Smooth muscle cell (in vitro differentiated cells): ENCODE measurements at regions not wholly inside any gene's neighbourhood (a gene's known extent, or its start where the extent isn't known, plus 50 kb on each side); places are given as distances from the start of the nearest gene placed in this dataset.

Source experiments
- DNase-seq: peaks from one replicate; lab custom pipeline; 2025; ENCODE audit not compliant: unreplicated experiment; lab: John Stamatoyannopoulos, UW
- H2AFZ ChIP-seq: fragments of 200-600 bp; sonication (generic); 2 replicates; pipeline ENCODE4 v1.6.0; 2016; ENCODE audit warnings: antibody characterized with exemption, low read depth, mild to moderate bottlenecking
- H3F3A ChIP-seq: fragments of 200-600 bp; sonication (generic); 2 replicates; pipeline ENCODE4 v1.6.0; 2017; ENCODE audit warnings: antibody characterized with exemption, low read depth
- H3K27ac ChIP-seq: fragments of 200-600 bp; sonication (generic); 2 replicates; pipeline ENCODE4 v1.5.1; 2016; ENCODE audit warnings: low read depth, mild to moderate bottlenecking
- H3K27me3 ChIP-seq: fragments of 200-600 bp; sonication (generic); 2 replicates; pipeline ENCODE4 v1.6.1; 2016; ENCODE audit warnings: low read depth, mild to moderate bottlenecking
- H3K36me3 ChIP-seq: fragments of 200-600 bp; sonication (generic); 2 replicates; pipeline ENCODE4 v1.5.1; 2016; ENCODE audit warnings: low read depth
- H3K4me1 ChIP-seq: fragments of 200-600 bp; sonication (generic); 2 replicates; pipeline ENCODE4 v1.5.1; 2016; ENCODE audit warnings: low read depth
- H3K4me2 ChIP-seq: fragments of 200-600 bp; sonication (generic); 2 replicates; pipeline ENCODE4 v1.6.0; 2016; ENCODE audit warnings: mild to moderate bottlenecking
- H3K4me3 ChIP-seq: fragments of 200-600 bp; sonication (generic); 2 replicates; pipeline ENCODE4 v1.5.1; 2016; ENCODE audit warnings: mild to moderate bottlenecking
- H3K79me2 ChIP-seq: fragments of 200-600 bp; sonication (generic); 2 replicates; pipeline ENCODE4 v1.6.0; 2016; ENCODE audit warnings: low read depth, mild to moderate bottlenecking
- H3K9ac ChIP-seq: fragments of 200-600 bp; sonication (generic); 2 replicates; pipeline ENCODE4 v1.6.0; 2016; ENCODE audit warnings: low read depth
- H3K9me3 ChIP-seq: fragments of 200-600 bp; sonication (generic); replicated peaks from 2 replicates; pipeline ENCODE4 v1.5.1; 2016; ENCODE audit warnings: low read depth
- H4K20me1 ChIP-seq: fragments of 200-600 bp; sonication (generic); 2 replicates; pipeline ENCODE4 v1.6.0; 2016; ENCODE audit warnings: low read depth
- CTCF ChIP-seq: fragments of 200-600 bp; sonication (generic); IDR thresholded peaks from 2 replicates; pipeline ENCODE4 v1.5.1; 2017; ENCODE audit warnings: borderline replicate concordance, mild to moderate bottlenecking, antibody characterized with exemption; ENCODE audit not compliant: insufficient read depth, poor library complexity, severe bottlenecking
- WGBS: methylation state at CpG from one replicate; pipeline ENCODE4 v1.1.7; 2016; ENCODE audit warnings: low lambda C conversion rate; 5-methylcytosine and 5-hydroxymethylcytosine counted together

- Histone ChIP-seq H3K27me3 (no peaks in the 10 kb centered on the region), H4K20me1 (no peaks in the 10 kb centered on the region), H3K9ac (no peak overlapping the region), H3K4me2 (peak overlapping the region; percentile 2), H3K4me3 (no peak overlapping the region), H3K9me3 (no peaks in the 10 kb centered on the region), H3K4me1 (no peaks in the 10 kb centered on the region), H3K36me3 (no peaks in the 10 kb centered on the region), H2AFZ (no peak overlapping the region), H3F3A (no peaks in the 10 kb centered on the region), H3K27ac (no peak overlapping the region), H3K79me2 (no peaks in the 10 kb centered on the region)
- DNase-seq = no peak
- no peak for TF ChIP-seq CTCF
- 48% methylated on average over 8 of the region's 8 CpGs for WGBS
These were observed 61.0 kb upstream of the PLET1 start for GRCh38 chr11:112321501-112322172.

GRCh38 chr11:112322173-112322790 lies 61.6 kb upstream of the PLET1 start:
- Histone ChIP-seq H3K9me3 (no peaks in the 10 kb centered on the region), H3K36me3 (no peaks in the 10 kb centered on the region), H3K4me2 (peak overlapping the region; percentile 2), H2AFZ (no peak overlapping the region), H3K27me3 (no peaks in the 10 kb centered on the region), H3F3A (no peaks in the 10 kb centered on the region), H3K9ac (no peak overlapping the region), H4K20me1 (no peaks in the 10 kb centered on the region), H3K79me2 (no peaks in the 10 kb centered on the region), H3K27ac (no peak overlapping the region), H3K4me1 (no peaks in the 10 kb centered on the region), H3K4me3 (no peak overlapping the region)
- WGBS = 89% methylated on average over 8 of the region's 8 CpGs
- no peak for DNase-seq
- TF ChIP-seq CTCF = no peak

- no peak overlapping the region for H2AFZ ChIP-seq
- no peaks in the 10 kb centered on the region for H4K20me1 ChIP-seq
- no peak overlapping the region for H3K27ac ChIP-seq
- H3K9me3 ChIP-seq = no peaks in the 10 kb centered on the region
- no peaks in the 10 kb centered on the region for H3F3A ChIP-seq
- no peak overlapping the region for H3K9ac ChIP-seq
- no peaks in the 10 kb centered on the region for H3K36me3 ChIP-seq
- no peak for DNase-seq
- H3K4me1 ChIP-seq = no peaks in the 10 kb centered on the region
- WGBS = 83% methylated on average over 4 of the region's 4 CpGs
- no peaks in the 10 kb centered on the region for H3K79me2 ChIP-seq
- no peak for TF ChIP-seq CTCF
- no peak overlapping the region for H3K4me3 ChIP-seq
- no peaks in the 10 kb centered on the region for H3K27me3 ChIP-seq
- H3K4me2 ChIP-seq = no peak overlapping the region
These were observed 73.7 kb upstream of the PLET1 start for GRCh38 chr11:112334381-112334780.
